ENCODE measurements at regions not wholly inside any gene's neighbourhood (a gene's known extent, or its start where the extent isn't known, plus 50 kb on each side); places are given as distances from the start of the nearest gene placed in this dataset.

DNA sequence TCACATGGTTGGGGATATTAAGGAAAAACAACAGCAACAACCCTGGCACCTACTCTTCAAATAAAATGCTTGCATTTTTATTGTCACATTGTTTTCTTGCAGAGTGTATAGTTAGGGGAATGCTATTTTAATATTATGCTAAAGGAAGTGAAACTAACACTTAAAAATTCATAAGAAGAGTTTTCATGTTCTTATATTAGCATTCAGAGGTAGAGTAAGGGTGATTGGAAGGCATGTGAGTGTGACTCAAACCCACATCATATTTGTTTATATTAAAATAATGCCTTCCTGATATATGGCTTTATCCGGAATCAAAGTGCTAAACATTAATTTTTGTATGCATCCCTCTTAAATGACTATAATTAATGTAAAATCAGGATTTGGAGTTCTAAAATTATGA is 59.8 kb upstream of the TES start:
- CTCF ChIA-PET = no interaction called here

DNA sequence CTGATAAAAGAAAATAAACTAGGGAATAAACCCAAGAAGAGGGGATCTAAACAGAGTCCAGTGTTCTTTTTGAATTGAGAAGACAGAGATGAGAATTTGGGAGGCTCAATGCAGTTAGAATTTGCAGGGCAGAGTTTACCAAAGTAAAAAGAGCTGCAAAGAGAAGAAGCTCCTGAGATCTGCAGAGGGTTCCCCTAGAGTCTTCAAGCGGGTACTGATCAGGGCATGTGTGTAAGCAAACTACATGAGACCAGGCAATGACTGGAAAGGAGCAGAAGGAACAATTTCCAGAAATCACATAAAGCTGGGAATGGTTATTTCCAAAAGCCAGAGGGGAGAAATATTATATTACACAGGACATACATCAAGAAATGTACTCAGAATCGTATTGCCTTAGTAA is 58.1 kb upstream of the TES start:
- WGBS (ENCODE audit: missing lambda C conversion rate) = 83% methylated on average over 2 of the region's 2 CpGs
- Histone ChIP-seq H3K4me1 (no peaks in the 10 kb centered on the region), H3K9me3 (no peaks in the 10 kb centered on the region), H3K27ac (no peak overlapping the region), H3K4me3 (no peak overlapping the region), H3K4me2 (no peak overlapping the region)
- ChIA-PET POLR2A (no interaction called here), CTCF (interaction anchor here (1.0 to 2.2 kb wide), 4 partner anchors 11 to 20 kb away, joined by 3 to 7 read pairs (median 4); no protein-coding TSS in a partner anchor)
- FAIRE-seq (peak; percentile 65), ATAC-seq (peak; percentile 56 to 78; a peak in 4 of 6 replicates), DNase-seq (ENCODE audit: low read depth in 1 of 2, low spot score in 1 of 2) (no peak)
- no peak for TF ChIP-seq HOXB5 (CRISPR knock-in tag; IDR thresholded peaks at IDR 0.05)
- TF ChIP-seq SREBF2 (IDR thresholded peaks at IDR 0.05) = no peak

More for the DNA sequence above, 59.8 kb upstream of the TES start:
- Histone ChIP-seq H3K4me1 (no peaks in the 10 kb centered on the region), H3K4me3 (no peak overlapping the region), H3K9me3 (no peaks in the 10 kb centered on the region), H3K4me2 (no peak overlapping the region), H3K27ac (no peak overlapping the region)
- TF ChIP-seq, protein P1, sequence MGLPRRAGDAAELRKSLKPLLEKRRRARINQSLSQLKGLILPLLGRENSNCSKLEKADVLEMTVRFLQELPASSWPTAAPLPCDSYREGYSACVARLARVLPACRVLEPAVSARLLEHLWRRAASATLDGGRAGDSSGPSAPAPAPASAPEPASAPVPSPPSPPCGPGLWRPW (IDR thresholded peaks at IDR 0.05) = no peak
- TF ChIP-seq, protein P2, sequence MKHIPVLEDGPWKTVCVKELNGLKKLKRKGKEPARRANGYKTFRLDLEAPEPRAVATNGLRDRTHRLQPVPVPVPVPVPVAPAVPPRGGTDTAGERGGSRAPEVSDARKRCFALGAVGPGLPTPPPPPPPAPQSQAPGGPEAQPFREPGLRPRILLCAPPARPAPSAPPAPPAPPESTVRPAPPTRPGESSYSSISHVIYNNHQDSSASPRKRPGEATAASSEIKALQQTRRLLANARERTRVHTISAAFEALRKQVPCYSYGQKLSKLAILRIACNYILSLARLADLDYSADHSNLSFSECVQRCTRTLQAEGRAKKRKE (CRISPR knock-in tag; IDR thresholded peaks at IDR 0.05; ENCODE audit: low read depth) = no peak
- TF ChIP-seq BHLHE40 (IDR thresholded peaks at IDR 0.05; ENCODE audit: low read depth, low read length) (no peak), FOSB (CRISPR knock-in tag; IDR thresholded peaks at IDR 0.05) (no peak), HDAC2 (IDR thresholded peaks at IDR 0.05) (no peak)
- FAIRE-seq = no peak
- ATAC-seq = no peak
- DNase-seq (ENCODE audit: low read depth in 1 of 2, low spot score in 1 of 2) = no peak
- 77% methylated on average over 1 of the region's 1 CpG for WGBS (ENCODE audit: missing lambda C conversion rate)
- POLR2A ChIA-PET = no interaction called here

- Histone ChIP-seq H3K4me1 (no peaks in the 10 kb centered on the region), H3K9me3 (no peaks in the 10 kb centered on the region), H3K4me3 (no peak overlapping the region), H3K27ac (no peak overlapping the region), H3K4me2 (no peak overlapping the region)
- DNase-seq (ENCODE audit: low read depth in 1 of 2, low spot score in 1 of 2) (no peak), FAIRE-seq (no peak), ATAC-seq (no peak)
- WGBS (ENCODE audit: missing lambda C conversion rate) = 85% methylated on average over 9 of the region's 9 CpGs
- no peak for TF ChIP-seq RCOR1 (IDR thresholded peaks at IDR 0.05; ENCODE audit: low read depth, low read length)
- CTCF ChIA-PET = interaction anchor here (1.0 to 2.2 kb wide), 4 partner anchors 11 to 19 kb away, joined by 3 to 7 read pairs (median 4); no protein-coding TSS in a partner anchor
- POLR2A ChIA-PET = no interaction called here
Observed at GRCh38 chr7:116153050-116153449, 57.3 kb upstream of the TES start.

- POLR2A ChIA-PET = no interaction called here
- Histone ChIP-seq H3K27ac (no peak overlapping the region), H3K9me3 (no peaks in the 10 kb centered on the region)
Observed at GRCh38 chr7:116159711-116160110, 50.6 kb upstream of the TES start.

More at GRCh38 chr7:116159711-116160110, 50.6 kb upstream of the TES start:
- TF ChIP-seq, protein P3, sequence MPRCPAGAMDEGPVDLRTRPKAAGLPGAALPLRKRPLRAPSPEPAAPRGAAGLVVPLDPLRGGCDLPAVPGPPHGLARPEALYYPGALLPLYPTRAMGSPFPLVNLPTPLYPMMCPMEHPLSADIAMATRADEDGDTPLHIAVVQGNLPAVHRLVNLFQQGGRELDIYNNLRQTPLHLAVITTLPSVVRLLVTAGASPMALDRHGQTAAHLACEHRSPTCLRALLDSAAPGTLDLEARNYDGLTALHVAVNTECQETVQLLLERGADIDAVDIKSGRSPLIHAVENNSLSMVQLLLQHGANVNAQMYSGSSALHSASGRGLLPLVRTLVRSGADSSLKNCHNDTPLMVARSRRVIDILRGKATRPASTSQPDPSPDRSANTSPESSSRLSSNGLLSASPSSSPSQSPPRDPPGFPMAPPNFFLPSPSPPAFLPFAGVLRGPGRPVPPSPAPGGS (IDR thresholded peaks at IDR 0.05) = no peak
- TF ChIP-seq FOSL2 (IDR thresholded peaks at IDR 0.05) = no peak
- TF ChIP-seq FOSL2 (CRISPR knock-in tag; IDR thresholded peaks at IDR 0.05) = no peak
- TF ChIP-seq RNF2 (IDR thresholded peaks at IDR 0.05; ENCODE audit: borderline replicate concordance, low read depth) = no peak
- CTCF ChIA-PET = interaction anchor here (1.2 kb wide), 2 partner anchors 14 to 19 kb away, joined by 3 to 6 read pairs; no protein-coding TSS in a partner anchor
- FAIRE-seq = no peak
- no peak for DNase-seq (ENCODE audit: low read depth in 1 of 2, low spot score in 1 of 2)
- Histone ChIP-seq H3K4me1 (peaks cover 3% of the 10 kb centered on the region; the same call in 1 of the 3 replicates), H3K4me3 (no peak overlapping the region), H3K4me2 (no peak overlapping the region)
- WGBS (ENCODE audit: missing lambda C conversion rate) = 78% methylated on average over 4 of the region's 4 CpGs
- no peak for ATAC-seq
